Ascending aorta (tissue), 2 donors: ENCODE measurements at regions not wholly inside any gene's neighbourhood (a gene's known extent, or its start where the extent isn't known, plus 50 kb on each side); places are given as distances from the start of the nearest gene placed in this dataset.

ENCODE experiments used
- DNase-seq, 2 donors: peaks; one replicate each; pipeline ENCODE4 v3.0.0-alpha.2; 2019; ENCODE audit warnings: low spot score in 2 of 2
- H3K27ac ChIP-seq, 2 donors: fragments of 200-600 bp; sonication (generic); one replicate each; pipeline ENCODE4 v1.5.1; 2016 to 2017; ENCODE audit warnings: mild to moderate bottlenecking in 1 of 2
- H3K27me3 ChIP-seq: fragments of 200-600 bp; sonication (generic); one replicate; pipeline ENCODE4 v1.5.1; 2017
- H3K36me3 ChIP-seq, 2 donors: fragments of 200-600 bp; sonication (generic); one replicate each; pipeline ENCODE4 v1.5.1; 2016
- H3K4me1 ChIP-seq, 2 donors: fragments of 200-600 bp; sonication (generic); one replicate each; pipeline ENCODE4 v1.5.1; 2016 to 2017; ENCODE audit warnings: mild to moderate bottlenecking in 1 of 2
- H3K4me3 ChIP-seq, 2 donors: fragments of 200-600 bp; sonication (generic); one replicate each; pipeline ENCODE4 v1.5.1; 2016 to 2017; ENCODE audit warnings: mild to moderate bottlenecking in 1 of 2
- H3K9me3 ChIP-seq, 2 donors: fragments of 200-600 bp; sonication (generic); one replicate each; pipeline ENCODE4 v1.5.1; 2016
- intact Hi-C: fragments of 100-400 bp; cut with DNase I; formaldehyde crosslinking; loops from one replicate; pipeline ENCODE4 v1.15.1; 2023
- TF ChIP-seq, protein P1 (sequence below), 3 experiments: fragments of 200-600 bp in 2 of 3; fragments of 450-650 bp in 1 of 3; sonication (generic) in 2 of 3; IDR thresholded peaks; one replicate each; pipeline ENCODE4 v1.5.1; 2016 to 2019; ENCODE audit warnings: antibody characterized with exemption in 3 of 3, mild to moderate bottlenecking in 1 of 3, moderate library complexity in 1 of 3

DNA sequence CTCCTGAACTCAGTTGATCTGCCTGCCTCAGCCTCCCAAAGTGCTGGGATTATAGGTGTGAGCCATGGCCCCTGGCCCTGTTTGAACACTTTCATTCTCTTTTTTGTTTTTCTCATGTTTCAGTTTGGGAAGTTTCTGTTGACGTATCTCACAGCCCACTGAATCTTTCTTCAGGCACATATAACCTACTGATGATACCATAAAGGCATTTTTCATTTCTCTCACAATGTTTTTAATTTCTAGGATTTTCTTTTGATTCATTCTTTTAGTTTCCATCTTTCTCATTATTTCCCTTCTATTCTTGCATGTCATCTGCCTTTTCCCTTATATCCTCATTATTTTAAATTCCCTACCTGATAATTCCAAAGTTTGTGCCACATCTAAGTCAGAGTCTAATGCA lies 58.5 kb upstream of the EZR start:
- Histone ChIP-seq H3K27ac (no peak overlapping the region), H3K27me3 (no peaks in the 10 kb centered on the region), H3K36me3 (no peaks in the 10 kb centered on the region), H3K4me3 (no peak overlapping the region), H3K9me3 (peaks cover 0 to 10% of the 10 kb centered on the region in 2 donors), H3K4me1 (no peaks in the 10 kb centered on the region)
- TF ChIP-seq, protein P1, sequence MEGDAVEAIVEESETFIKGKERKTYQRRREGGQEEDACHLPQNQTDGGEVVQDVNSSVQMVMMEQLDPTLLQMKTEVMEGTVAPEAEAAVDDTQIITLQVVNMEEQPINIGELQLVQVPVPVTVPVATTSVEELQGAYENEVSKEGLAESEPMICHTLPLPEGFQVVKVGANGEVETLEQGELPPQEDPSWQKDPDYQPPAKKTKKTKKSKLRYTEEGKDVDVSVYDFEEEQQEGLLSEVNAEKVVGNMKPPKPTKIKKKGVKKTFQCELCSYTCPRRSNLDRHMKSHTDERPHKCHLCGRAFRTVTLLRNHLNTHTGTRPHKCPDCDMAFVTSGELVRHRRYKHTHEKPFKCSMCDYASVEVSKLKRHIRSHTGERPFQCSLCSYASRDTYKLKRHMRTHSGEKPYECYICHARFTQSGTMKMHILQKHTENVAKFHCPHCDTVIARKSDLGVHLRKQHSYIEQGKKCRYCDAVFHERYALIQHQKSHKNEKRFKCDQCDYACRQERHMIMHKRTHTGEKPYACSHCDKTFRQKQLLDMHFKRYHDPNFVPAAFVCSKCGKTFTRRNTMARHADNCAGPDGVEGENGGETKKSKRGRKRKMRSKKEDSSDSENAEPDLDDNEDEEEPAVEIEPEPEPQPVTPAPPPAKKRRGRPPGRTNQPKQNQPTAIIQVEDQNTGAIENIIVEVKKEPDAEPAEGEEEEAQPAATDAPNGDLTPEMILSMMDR (IDR thresholded peaks at IDR 0.05): no peak
- intact Hi-C loops: no loop called here
- DNase-seq: no peak

DNA sequence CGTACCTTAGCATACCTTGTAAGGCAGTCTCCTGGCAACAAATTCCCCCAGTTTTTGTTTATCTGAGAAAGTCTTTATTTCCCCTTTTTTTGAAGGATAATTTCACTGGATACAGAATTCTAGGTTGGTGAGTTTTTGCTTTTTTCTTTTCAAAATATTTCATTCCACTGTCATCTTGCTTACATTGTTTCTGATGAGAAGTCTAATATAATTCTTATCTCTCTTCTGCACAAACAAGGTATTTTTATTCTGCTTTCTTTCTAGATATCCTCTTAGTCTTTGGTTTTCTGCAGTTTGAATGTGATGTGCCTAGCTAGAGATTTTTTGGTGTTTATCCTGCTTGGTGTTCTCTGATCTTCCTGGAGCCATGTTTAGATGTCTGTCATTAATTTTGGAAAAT lies 57.7 kb upstream of the EZR start:
- H3K4me3 ChIP-seq: no peak overlapping the region
- DNase-seq: no peak
- no peak overlapping the region for H3K27ac ChIP-seq
- no peaks in the 10 kb centered on the region for H3K36me3 ChIP-seq
- H3K9me3 ChIP-seq: peaks cover 0 to 10% of the 10 kb centered on the region in 2 donors
- no peaks in the 10 kb centered on the region for H3K27me3 ChIP-seq
- TF ChIP-seq, protein P1 (IDR thresholded peaks at IDR 0.05): no peak
- no peaks in the 10 kb centered on the region for H3K4me1 ChIP-seq
- intact Hi-C loops: no loop called here

DNA sequence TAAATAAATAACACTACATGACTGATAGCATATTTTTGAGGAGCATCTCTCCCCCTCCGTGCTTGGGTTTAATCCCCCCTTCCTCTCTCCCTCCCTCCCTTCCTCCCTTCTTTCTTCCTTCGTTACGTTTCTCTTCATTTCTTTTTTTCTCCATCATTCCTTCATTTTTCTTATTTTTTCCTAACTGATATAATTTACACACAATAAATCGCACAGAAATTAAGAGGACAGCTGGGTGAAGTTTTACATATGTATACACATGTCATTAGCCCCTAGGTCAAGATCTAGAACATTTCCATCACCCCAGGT lies 51.4 kb upstream of the EZR start:
- no peak for DNase-seq
- Histone ChIP-seq H3K4me3 (no peak overlapping the region), H3K9me3 (no peaks in the 10 kb centered on the region), H3K27ac (no peak overlapping the region), H3K4me1 (no peaks in the 10 kb centered on the region), H3K36me3 (no peaks in the 10 kb centered on the region), H3K27me3 (no peaks in the 10 kb centered on the region)
- TF ChIP-seq, protein P1 (IDR thresholded peaks at IDR 0.05): no peak
- intact Hi-C loops: no loop called here

DNA sequence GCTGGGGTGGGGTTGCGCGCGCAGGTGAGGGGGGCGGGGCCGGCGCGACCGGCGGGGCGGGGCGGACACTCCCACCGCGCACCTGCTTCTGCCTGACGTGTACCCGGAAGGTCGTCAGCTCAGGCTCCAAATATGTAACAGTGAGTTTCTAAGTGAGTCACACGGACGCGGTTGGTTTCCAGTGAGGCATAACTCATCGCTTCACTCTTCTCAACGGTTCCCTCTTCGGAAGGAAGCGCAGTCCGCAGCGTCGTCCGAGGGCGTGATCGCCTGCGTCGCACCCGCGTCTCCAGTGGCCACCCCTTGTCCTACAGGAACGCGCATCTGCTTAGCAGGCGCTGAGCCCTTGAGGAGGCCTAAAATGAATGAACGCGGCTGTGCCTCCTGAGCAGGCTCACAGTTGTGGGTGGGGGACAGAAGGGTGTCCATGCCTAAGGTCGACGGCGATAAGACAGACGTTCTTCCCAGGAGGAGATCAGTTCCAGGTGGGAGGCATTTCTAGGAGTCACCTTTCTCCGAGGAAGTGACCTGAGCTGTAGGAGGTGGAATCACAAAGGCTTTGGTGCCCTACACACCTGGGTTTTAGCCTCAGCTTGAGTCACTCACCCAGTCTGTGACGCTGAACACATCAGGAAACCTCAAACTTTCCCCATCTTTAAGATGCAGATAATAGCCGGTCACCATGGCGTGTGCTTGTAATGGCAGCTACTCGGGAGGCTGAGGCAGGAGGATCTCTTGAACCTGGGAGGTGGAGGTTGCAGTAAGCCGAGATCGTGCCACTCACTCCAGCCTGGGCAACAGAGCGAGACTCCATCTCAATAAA lies 50.9 kb upstream of the EZR start:
- intact Hi-C loops: loop anchor here (1.0 to 5.0 kb wide), 2 partner anchors 52 to 163 kb away; no protein-coding TSS in a partner anchor
- peak overlapping the region; percentile 47 to 55 for H3K27ac ChIP-seq
- peak overlapping the region; percentile 52 to 59 for H3K4me3 ChIP-seq
- H3K36me3 ChIP-seq: no peaks in the 10 kb centered on the region
- H3K4me1 ChIP-seq: no peaks in the 10 kb centered on the region
- TF ChIP-seq, protein P1 (IDR thresholded peaks at IDR 0.05): no peak
- DNase-seq: peak; percentile 72 to 90
- H3K9me3 ChIP-seq: no peaks in the 10 kb centered on the region
- H3K27me3 ChIP-seq: no peaks in the 10 kb centered on the region

DNA sequence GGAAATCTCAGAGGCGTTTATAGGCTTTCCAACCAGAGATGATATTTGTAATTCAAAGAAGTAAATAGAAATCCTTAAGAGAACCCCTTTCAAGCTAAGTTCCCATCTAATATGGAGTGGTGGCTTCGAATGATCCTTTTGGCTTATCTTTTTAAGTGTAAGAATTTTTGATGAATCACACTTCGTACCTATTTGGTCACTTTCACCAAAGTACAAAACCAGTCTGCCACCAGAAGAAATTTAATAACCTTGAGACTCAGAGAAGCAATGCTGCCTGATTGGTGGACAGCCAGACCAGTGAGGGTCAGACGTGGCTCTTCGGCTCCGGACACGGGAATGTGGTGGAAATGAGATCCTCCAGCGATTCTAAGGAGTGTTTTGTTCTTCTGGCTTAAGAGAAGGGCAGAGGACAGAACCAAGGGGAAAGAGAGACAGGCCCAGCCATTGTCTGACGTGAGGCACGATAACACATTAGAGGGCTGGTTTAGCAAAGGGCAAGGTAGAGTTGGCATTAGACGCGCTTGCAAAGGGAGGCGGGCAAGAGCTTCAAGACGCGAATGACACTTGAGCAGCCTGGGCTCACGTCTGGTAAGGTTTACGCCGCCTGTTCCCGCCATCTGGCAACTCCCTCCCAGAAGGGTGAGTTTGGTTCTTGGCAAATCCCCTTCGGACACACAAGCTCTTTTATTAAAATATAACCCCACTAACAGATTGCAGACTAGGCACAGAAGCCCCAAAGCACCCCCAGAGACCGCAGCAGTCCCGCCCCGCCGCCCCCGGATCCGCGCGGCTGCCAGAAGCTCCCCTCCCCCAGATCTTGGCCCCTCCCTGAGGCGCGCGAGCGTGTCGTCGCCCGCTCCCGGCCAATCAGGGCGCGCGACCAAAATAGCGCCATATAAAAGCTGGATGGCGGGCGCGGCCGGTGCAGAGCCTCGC lies 50.0 kb upstream of the EZR start:
- TF ChIP-seq, protein P1 (IDR thresholded peaks at IDR 0.05): no peak
- Histone ChIP-seq H3K9me3 (no peaks in the 10 kb centered on the region), H3K36me3 (no peaks in the 10 kb centered on the region), H3K27me3 (no peaks in the 10 kb centered on the region), H3K4me1 (no peaks in the 10 kb centered on the region), H3K4me3 (peak overlapping the region; percentile 52 to 59), H3K27ac (peak overlapping the region; percentile 22 to 55)
- intact Hi-C loops: loop anchor here (1.0 to 5.0 kb wide), 2 partner anchors 51 to 162 kb away; no protein-coding TSS in a partner anchor
- no peak for DNase-seq
